ENCODE measurements at regions not wholly inside any gene's neighbourhood (a gene's known extent, or its start where the extent isn't known, plus 50 kb on each side); places are given as distances from the start of the nearest gene placed in this dataset.
"Not testable (repeated sequence)": the region's sequence is repeated elsewhere in the genome, so short reads cannot be mapped to it uniquely, and the experiment has no call there.

- Mint-ChIP-seq H3K36me3 (peaks cover 54% of the 10 kb centered on the region), H3K9me3 (peaks cover 58% of the 10 kb centered on the region)
- H3K27ac Mint-ChIP-seq; ATAC-seq; DNase-seq (ENCODE audit: low spot score); H3K27me3 Mint-ChIP-seq (ENCODE audit: low read depth); CTCF ChIA-PET; POLR2A ChIA-PET; H3K4me3 Mint-ChIP-seq; H3K4me1 Mint-ChIP-seq: not testable (repeated sequence)
Measured at GRCh38 chr10:38321393-38321792, 227.3 kb downstream of the ZNF37A start.

DNA sequence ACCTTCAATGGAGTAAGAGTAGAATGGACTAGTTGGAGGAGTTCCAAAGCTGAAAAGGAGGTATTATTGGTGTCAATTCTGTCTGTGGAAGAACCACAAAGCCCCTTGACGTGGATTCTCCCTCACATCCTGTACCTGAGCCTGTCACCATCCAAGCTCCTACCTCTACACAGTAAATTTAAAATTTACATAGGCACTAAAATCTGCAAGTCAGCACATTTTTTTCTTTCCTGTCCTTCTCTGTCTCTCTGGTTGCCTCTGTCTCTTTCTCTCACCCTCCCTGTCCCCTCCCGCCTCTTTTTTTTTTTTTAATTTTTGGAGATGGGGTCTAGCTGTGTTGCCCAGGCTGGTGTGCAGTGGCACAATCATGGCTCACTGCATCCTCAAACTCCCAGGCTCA is 236.2 kb downstream of the ZNF37A start:
- ATAC-seq; H3K27ac Mint-ChIP-seq; H3K4me1 Mint-ChIP-seq; H3K27me3 Mint-ChIP-seq (ENCODE audit: low read depth); CTCF ChIA-PET; POLR2A ChIA-PET; H3K4me3 Mint-ChIP-seq; DNase-seq (ENCODE audit: low spot score): not testable (repeated sequence)
- Mint-ChIP-seq H3K36me3 (peaks cover 36% of the 10 kb centered on the region), H3K9me3 (peaks cover 45% of the 10 kb centered on the region)

DNA sequence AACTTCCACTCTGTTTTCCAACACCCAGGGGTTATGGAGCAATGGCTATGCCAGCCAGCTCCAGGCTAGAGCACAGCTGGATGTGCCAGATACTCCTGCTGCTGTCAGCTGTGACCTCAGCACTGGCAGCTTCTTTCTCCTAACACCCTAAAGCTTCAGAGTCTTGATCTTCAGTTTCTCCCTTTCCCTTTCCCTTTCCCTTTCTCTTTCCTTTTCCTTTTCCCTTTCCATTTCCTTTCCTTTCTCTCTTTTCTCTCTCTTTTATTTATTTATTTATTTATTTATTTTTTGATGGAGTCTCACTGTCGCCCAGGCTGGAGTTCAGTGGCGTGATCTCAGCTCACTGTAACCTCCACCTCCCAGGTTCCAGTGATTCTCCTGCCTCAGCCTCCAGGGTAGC is 237.0 kb downstream of the ZNF37A start:
- H3K4me1 Mint-ChIP-seq; H3K4me3 Mint-ChIP-seq; DNase-seq (ENCODE audit: low spot score); CTCF ChIA-PET; H3K27me3 Mint-ChIP-seq (ENCODE audit: low read depth); ATAC-seq; POLR2A ChIA-PET; H3K27ac Mint-ChIP-seq: not testable (repeated sequence)
- peaks cover 48% of the 10 kb centered on the region for H3K9me3 Mint-ChIP-seq
- H3K36me3 Mint-ChIP-seq = peaks cover 39% of the 10 kb centered on the region

DNA sequence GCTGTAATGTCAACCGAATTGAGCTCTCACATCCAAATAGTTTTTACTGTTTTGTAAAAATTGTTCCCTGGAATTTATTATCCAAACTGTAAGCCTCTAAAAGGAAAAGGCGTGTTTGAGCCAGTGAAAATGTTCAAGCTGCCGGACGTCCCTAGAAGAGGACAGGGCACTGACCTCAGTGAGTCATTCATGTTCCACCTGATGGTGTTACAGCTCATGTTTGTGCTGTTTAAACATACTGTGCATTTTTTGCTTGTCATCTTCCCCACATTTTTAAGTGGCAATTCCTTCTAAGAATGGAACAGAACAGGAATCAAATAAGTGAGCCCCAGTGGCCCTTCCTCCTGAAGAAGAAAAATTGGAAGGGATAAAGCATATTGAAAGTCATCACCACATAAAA is 239.6 kb downstream of the ZNF37A start:
- DNase-seq (ENCODE audit: low spot score); ATAC-seq; H3K27me3 Mint-ChIP-seq (ENCODE audit: low read depth); H3K27ac Mint-ChIP-seq; POLR2A ChIA-PET; H3K4me3 Mint-ChIP-seq; H3K4me1 Mint-ChIP-seq; CTCF ChIA-PET: not testable (repeated sequence)
- H3K36me3 Mint-ChIP-seq = peaks cover 32% of the 10 kb centered on the region
- peaks cover 40% of the 10 kb centered on the region for H3K9me3 Mint-ChIP-seq

DNA sequence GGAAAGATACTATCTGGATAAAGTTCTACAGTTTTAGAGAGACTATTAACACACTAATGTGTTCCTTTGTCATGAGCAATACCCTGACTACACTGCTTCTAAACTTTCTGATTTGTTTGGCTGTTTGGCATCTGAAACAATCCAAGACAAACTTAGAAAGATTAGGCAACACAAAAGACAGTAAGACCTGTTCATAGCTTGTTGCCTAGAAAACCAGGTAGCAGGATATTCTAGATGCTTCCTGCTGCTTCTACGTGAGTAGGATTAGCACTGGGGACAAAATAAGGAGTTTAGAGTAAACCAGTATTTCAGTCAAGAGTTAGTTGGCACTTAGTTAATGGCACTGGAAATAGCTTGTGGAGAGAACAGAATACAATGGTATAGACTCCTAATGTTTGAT is 256.5 kb downstream of the ZNF37A start:
- Mint-ChIP-seq H3K36me3 (peaks cover 51% of the 10 kb centered on the region), H3K9me3 (peaks cover 57% of the 10 kb centered on the region)
- H3K27me3 Mint-ChIP-seq (ENCODE audit: low read depth); ATAC-seq; POLR2A ChIA-PET; DNase-seq (ENCODE audit: low spot score); CTCF ChIA-PET; H3K27ac Mint-ChIP-seq; H3K4me3 Mint-ChIP-seq; H3K4me1 Mint-ChIP-seq: not testable (repeated sequence)

DNA sequence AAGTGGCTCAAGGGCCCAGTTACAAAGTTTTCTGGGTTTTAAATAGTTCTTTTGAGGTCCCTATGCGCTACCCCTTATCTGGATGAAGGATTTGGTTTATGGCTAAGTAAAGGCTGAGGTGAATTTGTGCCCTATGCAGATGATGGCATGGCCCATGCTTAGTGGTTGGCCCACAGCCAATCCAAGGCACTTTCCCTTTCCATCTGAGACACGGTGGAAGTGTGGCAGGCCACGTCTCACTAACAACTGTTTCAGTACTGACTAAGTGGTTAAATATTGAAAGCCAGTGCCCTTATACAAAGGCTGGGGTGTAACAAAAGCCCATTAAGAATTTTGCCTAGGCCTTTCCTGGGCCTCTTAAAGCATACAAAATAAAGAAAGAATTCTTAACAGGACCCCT is 260.3 kb downstream of the ZNF37A start:
- ATAC-seq; H3K27ac Mint-ChIP-seq; H3K4me3 Mint-ChIP-seq; H3K27me3 Mint-ChIP-seq (ENCODE audit: low read depth); DNase-seq (ENCODE audit: low spot score); POLR2A ChIA-PET; CTCF ChIA-PET; H3K4me1 Mint-ChIP-seq: not testable (repeated sequence)
- H3K36me3 Mint-ChIP-seq = peaks cover 33% of the 10 kb centered on the region
- H3K9me3 Mint-ChIP-seq = peaks cover 28% of the 10 kb centered on the region

DNA sequence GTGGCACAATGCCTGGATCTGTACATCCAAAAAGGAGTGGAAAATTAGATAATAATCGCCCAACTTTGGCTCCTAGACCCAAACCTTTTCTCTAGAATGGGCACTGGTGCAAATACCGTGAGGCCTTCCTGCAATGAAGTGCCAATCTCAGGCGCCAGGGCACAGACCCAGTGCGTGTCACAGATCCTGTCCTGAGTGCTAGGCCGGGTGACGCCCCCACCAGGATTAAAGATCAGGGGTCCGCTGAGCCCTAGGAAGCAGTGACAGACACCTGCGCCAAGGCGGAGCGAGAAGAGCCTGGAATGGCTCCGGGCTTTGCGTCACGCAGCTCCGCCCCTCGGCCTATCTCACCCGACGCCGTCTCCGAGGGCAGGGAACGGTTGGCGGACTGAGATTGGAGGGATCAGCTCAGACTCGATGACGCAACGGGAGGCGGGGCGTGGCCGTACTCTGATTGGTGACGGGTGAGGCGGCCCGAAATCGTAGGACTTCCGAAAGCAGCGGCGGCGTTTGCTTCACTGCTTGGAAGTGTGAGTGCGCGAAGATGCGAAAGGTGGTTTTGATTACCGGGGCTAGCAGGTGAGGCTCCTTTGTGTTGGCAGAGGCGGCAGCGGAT is 261.9 kb downstream of the ZNF37A start:
- H3K27ac Mint-ChIP-seq; H3K4me1 Mint-ChIP-seq; POLR2A ChIA-PET; CTCF ChIA-PET; H3K27me3 Mint-ChIP-seq (ENCODE audit: low read depth): not testable (repeated sequence)
- Mint-ChIP-seq H3K36me3 (peaks cover 24% of the 10 kb centered on the region), H3K9me3 (peaks cover 17% of the 10 kb centered on the region), H3K4me3 (peak overlapping the region; percentile 63)
- ATAC-seq (peak; percentile 100), DNase-seq (ENCODE audit: low spot score) (peak; percentile 67)

DNA sequence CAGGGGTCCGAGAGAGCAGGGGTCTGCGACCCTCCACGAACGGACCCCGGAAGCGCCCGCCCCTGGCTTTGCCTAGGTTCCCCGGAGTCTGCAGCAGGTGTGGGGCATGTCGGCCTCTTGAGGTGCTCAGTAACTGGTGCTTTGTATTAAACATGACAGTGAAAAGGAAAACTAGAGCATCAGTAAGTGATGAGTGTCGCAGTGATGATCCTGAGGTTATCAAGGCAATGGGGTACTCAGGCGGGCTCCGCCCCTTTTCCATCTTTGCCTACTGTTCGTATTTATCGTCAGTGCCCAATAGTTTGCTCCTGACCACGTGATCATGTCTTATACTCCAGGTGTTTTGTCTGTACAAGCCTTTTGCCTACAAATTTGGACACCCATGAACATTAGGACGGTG is 262.4 kb downstream of the ZNF37A start:
- Mint-ChIP-seq H3K9me3 (peaks cover 16% of the 10 kb centered on the region), H3K4me3 (peak overlapping the region; percentile 63), H3K36me3 (peaks cover 22% of the 10 kb centered on the region)
- H3K27ac Mint-ChIP-seq; H3K4me1 Mint-ChIP-seq; CTCF ChIA-PET; DNase-seq (ENCODE audit: low spot score); H3K27me3 Mint-ChIP-seq (ENCODE audit: low read depth); POLR2A ChIA-PET: not testable (repeated sequence)
- peak; percentile 38 for ATAC-seq

GRCh38 chr10:38362514-38362913 is 268.4 kb downstream of the ZNF37A start:
- H3K4me3 Mint-ChIP-seq; ATAC-seq; POLR2A ChIA-PET; H3K4me1 Mint-ChIP-seq; CTCF ChIA-PET; DNase-seq (ENCODE audit: low spot score); H3K27ac Mint-ChIP-seq; H3K27me3 Mint-ChIP-seq (ENCODE audit: low read depth): not testable (repeated sequence)
- peaks cover 47% of the 10 kb centered on the region for H3K36me3 Mint-ChIP-seq
- peaks cover 43% of the 10 kb centered on the region for H3K9me3 Mint-ChIP-seq

- H3K27me3 Mint-ChIP-seq (ENCODE audit: low read depth); H3K27ac Mint-ChIP-seq; H3K4me1 Mint-ChIP-seq; CTCF ChIA-PET; H3K4me3 Mint-ChIP-seq; ATAC-seq; POLR2A ChIA-PET; DNase-seq (ENCODE audit: low spot score): not testable (repeated sequence)
- Mint-ChIP-seq H3K36me3 (peaks cover 42% of the 10 kb centered on the region), H3K9me3 (peaks cover 43% of the 10 kb centered on the region)
Measured at GRCh38 chr10:38364073-38364472, 269.9 kb downstream of the ZNF37A start.

GRCh38 chr10:38365917-38366316 is 271.8 kb downstream of the ZNF37A start:
- Mint-ChIP-seq H3K36me3 (peaks cover 47% of the 10 kb centered on the region), H3K9me3 (peaks cover 50% of the 10 kb centered on the region)
- CTCF ChIA-PET; H3K4me1 Mint-ChIP-seq; H3K27me3 Mint-ChIP-seq (ENCODE audit: low read depth); H3K4me3 Mint-ChIP-seq; H3K27ac Mint-ChIP-seq; POLR2A ChIA-PET; DNase-seq (ENCODE audit: low spot score); ATAC-seq: not testable (repeated sequence)

DNA sequence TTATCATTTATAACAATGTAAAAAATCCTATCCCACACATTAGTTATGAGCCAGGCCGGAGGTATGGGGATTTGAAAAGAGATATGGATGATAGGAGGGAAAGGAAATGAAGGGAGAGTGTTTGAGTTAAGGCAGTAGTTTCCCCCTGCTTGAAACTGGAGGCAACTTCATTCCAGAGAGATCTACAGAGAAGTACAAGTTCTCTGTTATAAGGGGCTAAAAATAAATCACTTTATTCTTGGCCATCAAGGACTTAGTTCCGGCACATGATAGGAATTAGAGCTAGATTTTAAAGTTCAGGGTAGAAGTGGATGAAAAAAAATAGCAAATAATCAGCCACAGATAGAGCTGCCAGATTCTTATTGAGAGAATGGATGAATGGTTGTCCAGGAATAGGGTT is 289.7 kb downstream of the ZNF37A start:
- ATAC-seq; H3K27ac Mint-ChIP-seq; H3K4me1 Mint-ChIP-seq; DNase-seq (ENCODE audit: low spot score); H3K27me3 Mint-ChIP-seq (ENCODE audit: low read depth); POLR2A ChIA-PET; CTCF ChIA-PET; H3K4me3 Mint-ChIP-seq: not testable (repeated sequence)
- Mint-ChIP-seq H3K36me3 (peaks cover 36% of the 10 kb centered on the region), H3K9me3 (peaks cover 57% of the 10 kb centered on the region)

- H3K4me1 Mint-ChIP-seq; H3K27ac Mint-ChIP-seq; H3K27me3 Mint-ChIP-seq (ENCODE audit: low read depth); POLR2A ChIA-PET; CTCF ChIA-PET; ATAC-seq; DNase-seq (ENCODE audit: low spot score); H3K4me3 Mint-ChIP-seq: not testable (repeated sequence)
- Mint-ChIP-seq H3K9me3 (peaks cover 53% of the 10 kb centered on the region), H3K36me3 (peaks cover 30% of the 10 kb centered on the region)
Measured at GRCh38 chr10:38386869-38387268, 292.7 kb downstream of the ZNF37A start.
